GM19023 (cell line): ENCODE measurements at regions not wholly inside any gene's neighbourhood (a gene's known extent, or its start where the extent isn't known, plus 50 kb on each side); places are given as distances from the start of the nearest gene placed in this dataset.

ENCODE experiments used
- ATAC-seq: cut with Tn5 transposase; IDR thresholded peaks from one replicate; pipeline ENCODE4 v1.9.1; 2021; ENCODE audit warnings: mild to moderate bottlenecking, moderate library complexity; ENCODE audit not compliant: unreplicated experiment

DNA sequence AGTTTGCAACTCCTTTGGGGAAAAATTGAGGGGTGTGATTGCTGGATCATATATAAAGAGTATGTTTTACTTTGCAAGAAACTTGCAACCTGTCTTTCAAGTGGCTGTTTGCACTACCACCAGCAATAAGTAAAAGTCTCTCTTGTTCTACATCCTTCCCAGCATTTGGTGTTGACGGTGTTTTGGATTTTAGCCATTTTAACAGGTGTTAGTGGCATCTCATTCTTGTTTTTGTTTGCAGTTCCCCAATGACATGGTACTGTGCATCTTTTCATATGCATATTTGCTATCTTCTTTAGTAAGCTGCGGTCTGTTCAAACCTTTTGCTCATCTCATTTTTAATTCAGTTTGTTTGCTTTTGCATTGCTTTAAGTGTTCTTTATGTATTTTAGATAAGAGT lies 535.5 kb downstream of the LRRIQ3 start:
- ATAC-seq: no peak

GRCh38 chr1:73659136-73659535 lies 538.8 kb downstream of the LRRIQ3 start:
- no peak for ATAC-seq

DNA sequence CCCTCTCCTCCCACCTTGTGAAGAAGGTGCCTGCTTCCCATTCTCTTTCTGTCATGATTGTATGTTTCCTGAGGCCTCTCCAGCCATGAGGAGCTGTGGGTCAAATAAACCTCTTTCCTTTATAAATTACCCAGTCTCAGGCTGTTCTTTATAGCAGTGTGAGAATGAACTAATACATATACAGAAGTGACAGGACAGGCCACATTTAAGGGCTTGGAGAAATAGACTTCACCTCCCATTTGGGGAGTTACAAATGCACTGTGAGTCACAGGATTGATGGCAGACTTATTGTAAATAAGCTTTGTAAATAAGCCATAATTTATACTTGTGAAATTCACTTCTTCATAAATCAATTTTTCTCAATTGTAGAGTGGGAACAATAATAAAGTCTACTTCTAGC lies 543.3 kb downstream of the LRRIQ3 start:
- ATAC-seq: no peak

DNA sequence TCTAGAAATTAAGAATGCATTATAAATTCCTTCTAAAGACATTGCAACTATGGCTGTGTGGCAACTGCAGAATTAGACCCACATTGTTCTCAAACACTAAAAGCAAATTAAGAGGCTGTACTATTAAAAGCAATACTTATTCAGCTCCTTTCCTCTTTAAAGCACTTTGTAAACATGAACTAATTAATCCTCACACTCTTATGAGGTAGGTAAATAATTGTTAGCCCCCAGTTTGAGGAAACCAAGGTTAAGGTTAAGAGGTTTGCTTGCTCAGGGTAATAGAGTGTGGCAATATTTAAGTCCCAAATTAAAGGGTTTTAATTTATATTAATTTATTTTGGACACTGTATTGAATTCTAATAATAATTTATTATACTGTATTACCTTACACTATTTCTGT lies 553.8 kb downstream of the LRRIQ3 start:
- no peak for ATAC-seq

GRCh38 chr1:73639494-73639893 lies 558.5 kb downstream of the LRRIQ3 start:
- ATAC-seq: no peak

DNA sequence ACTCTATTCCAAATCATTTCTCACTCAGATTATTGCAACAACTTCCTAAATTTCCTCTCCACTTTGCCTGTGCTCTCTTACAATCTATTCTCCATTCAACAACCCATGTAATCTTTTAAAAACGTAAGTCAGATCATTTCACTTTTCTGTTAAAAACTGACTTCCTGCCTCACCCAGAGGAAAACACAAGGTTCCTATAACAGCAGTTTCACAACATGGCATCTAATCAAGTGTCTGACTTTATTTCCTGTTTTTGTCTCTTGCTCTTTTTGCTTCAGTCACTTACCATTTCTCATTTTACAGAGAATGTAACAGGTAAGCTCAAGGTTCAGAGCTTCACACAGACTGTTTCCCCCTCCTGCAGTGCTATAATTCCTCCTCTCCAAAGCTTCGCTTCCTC lies 560.7 kb downstream of the LRRIQ3 start:
- ATAC-seq: no peak

- no peak for ATAC-seq
Observed at GRCh38 chr1:73635021-73635420, 563.0 kb downstream of the LRRIQ3 start.

DNA sequence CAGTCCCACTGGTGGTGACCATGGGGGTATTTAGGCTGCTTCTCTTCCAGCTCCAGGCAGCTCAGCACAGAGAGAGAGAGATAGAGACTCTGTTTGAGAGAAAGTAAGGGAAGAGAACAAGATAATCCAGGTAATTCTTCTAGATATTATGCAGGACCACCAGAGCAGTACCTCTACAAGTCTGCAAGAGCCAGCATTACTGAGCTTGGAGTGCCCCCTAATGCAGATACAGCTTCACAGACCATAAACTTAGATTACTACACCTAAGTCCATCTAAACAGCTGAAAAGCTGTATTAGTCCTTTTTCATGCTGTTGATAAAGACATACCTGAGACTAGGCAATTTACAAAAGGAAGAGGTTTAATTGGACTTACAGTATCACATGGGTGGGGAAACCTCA lies 570.3 kb downstream of the LRRIQ3 start:
- ATAC-seq: no peak

- ATAC-seq: no peak
Observed at GRCh38 chr1:73626326-73626725, 571.6 kb downstream of the LRRIQ3 start.

- no peak for ATAC-seq
Observed at GRCh38 chr1:73623946-73624345, 574.0 kb downstream of the LRRIQ3 start.

- ATAC-seq: no peak
Observed at GRCh38 chr1:73617145-73617544, 580.8 kb downstream of the LRRIQ3 start.

DNA sequence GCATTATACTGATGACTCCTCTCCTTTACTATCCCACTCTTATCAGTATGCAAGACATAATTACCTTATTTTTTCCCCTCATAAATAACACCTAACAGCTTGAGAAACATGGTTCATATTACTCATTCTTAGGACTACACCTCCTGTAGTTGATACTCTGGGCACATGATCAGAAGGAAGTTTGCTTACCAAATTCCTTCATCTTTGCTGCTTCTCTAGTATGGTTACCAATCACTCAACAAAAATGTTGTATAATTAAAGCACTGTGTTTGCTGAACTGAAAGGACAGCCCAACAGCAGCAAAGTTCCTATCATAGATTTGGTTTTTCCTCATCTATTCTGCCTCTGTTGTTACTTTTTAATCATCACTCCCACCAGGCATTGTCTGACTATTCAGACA lies 586.3 kb downstream of the LRRIQ3 start:
- ATAC-seq: no peak

GRCh38 chr1:73604739-73605138 lies 593.2 kb downstream of the LRRIQ3 start:
- ATAC-seq: no peak

DNA sequence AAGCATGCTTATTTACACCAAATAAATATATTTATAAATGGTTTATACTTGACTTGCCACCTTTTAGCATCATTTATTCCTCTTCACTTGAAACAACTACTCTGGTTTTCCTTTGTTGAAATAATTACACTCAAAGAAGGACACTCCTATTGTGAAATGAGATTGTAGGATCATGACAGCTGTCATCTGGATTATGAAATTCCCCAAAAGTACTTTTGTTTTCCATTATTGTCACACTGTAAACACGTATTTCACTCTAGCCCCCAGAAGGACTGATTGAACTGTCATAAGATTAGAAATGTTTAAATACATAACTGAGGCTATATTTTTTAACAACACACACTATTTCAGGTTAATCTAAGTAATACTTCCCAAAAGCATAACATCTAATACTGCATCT lies 593.8 kb downstream of the LRRIQ3 start:
- no peak for ATAC-seq

GRCh38 chr1:73593804-73594203 lies 604.2 kb downstream of the LRRIQ3 start:
- no peak for ATAC-seq

DNA sequence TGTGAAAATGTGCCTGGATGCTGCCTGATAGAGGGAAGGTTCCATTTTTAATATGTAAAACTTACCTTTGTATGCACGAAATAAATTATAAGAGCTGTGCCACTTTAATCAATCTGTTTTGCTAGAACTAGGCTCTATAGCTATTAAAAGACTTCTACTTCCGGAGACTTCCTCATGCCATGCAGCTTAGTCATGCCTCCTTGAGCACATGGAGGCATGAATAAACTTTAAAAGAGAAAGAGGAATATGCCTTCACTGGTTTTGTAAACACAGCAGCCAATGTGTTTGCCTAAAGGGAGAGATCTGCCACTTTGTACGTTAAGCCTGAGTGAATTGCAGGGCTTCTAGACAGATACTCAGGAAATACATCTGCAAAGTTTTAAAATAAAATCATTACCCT lies 604.6 kb downstream of the LRRIQ3 start:
- no peak for ATAC-seq

DNA sequence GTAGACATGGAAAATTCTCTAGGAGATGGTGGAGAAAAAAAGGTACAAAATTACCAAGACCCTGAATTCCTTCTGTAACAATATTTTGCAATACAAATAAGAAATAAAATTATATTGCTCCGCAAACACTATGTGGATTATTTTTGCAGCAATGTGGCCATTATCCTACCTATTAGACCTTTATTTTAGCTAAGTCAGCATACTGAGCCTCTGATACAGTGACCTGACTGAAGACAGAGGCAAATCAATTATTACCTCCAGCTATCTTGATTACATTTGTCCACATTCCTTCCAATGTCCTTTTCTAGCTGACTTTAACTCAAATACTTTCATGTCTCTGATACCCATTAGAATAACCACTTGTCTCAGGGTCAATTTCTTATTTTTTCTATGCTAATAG lies 610.9 kb downstream of the LRRIQ3 start:
- no peak for ATAC-seq

- ATAC-seq: no peak
Observed at GRCh38 chr1:73577206-73577605, 620.8 kb downstream of the LRRIQ3 start.

DNA sequence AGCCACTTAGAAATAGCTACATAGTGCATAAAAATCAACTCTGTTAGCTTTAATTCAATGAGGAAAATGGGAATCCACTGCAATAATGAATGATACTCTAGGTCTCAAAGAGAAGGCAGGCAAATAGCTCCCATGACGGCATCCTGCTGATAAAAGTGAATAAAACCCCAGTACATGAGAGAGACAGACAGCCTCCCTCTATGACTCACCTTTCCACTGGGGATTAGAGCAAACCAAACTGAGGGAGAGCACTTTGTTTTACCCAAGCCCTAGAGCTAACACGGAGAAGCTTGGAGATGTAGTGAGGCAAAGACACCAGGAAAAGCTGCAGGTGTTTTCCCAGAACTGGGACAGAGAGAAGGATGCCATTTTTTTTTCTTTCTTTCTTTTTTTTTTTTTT lies 621.9 kb downstream of the LRRIQ3 start:
- ATAC-seq: no peak

DNA sequence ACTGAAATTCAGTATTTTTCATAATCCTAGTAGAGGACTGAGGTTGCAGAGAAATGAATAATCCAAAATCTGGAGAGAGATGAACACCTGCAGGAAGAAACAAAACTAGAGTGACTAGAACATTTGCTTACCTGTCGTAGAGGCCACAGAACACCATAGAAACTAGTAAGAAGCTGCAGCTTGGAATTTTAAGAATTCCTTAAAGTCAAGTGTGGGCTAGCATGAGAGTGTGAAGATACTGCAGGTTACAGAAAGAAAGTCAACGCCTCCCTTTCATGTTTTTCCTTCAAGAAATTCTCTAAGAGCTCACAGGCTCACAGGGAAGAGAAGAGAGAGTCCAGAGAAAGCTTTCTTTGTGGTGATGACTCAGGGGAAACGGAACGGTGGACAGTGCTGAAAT lies 633.7 kb downstream of the LRRIQ3 start:
- no peak for ATAC-seq

GRCh38 chr1:73556270-73556669 lies 641.7 kb downstream of the LRRIQ3 start:
- no peak for ATAC-seq

- ATAC-seq: no peak
Observed at GRCh38 chr1:73537400-73537799, 660.6 kb downstream of the LRRIQ3 start.

- no peak for ATAC-seq
Observed at GRCh38 chr1:73517603-73518191, 680.3 kb downstream of the LRRIQ3 start.

DNA sequence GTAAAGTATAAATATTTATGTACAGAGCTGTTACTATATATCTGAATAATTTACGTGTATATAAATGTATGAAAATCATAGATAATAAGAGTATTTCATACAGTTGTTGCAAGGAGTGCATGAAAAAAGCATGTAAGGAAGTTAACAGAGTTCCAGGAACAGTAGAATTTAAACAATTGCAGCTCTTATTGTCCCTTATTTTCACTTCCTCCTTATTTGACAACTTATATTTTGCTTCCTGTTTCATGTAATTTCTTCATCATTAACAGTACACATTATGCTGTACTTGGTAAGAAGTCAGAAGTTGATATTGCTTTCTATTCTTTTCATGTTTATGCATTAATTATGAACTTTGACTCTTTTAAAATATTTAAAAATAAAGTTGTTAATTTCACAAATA lies 681.5 kb downstream of the LRRIQ3 start:
- no peak for ATAC-seq
